ENCODE measurements at regions not wholly inside any gene's neighbourhood (a gene's known extent, or its start where the extent isn't known, plus 50 kb on each side); places are given as distances from the start of the nearest gene placed in this dataset.
A peak's percentile ranks its signal among the peaks of the same experiment; 100 is the strongest.
"Not testable (repeated sequence)": the region's sequence is repeated elsewhere in the genome, so short reads cannot be mapped to it uniquely, and the experiment has no call there.

- peaks cover 0 to 9% (median 0%) of the 10 kb centered on the region in 5 donors for H3K4me1 ChIP-seq (ENCODE audit: control insufficient read depth in 5 of 5, insufficient read depth in 5 of 5, low read length in 5 of 5)
- WGBS, 2 donors: 97 to 98% methylated on average over 3 of the region's 3 CpGs
- no peaks in the 10 kb centered on the region for H3K36me3 ChIP-seq (ENCODE audit: control insufficient read depth in 4 of 4, insufficient read depth in 4 of 4, low read length in 4 of 4)
- no peak overlapping the region for H3K4me3 ChIP-seq
- H3K9me3 ChIP-seq (ENCODE audit: control insufficient read depth in 4 of 4, insufficient read depth in 3 of 4, low read length in 3 of 4): no peaks in the 10 kb centered on the region
- no peak for TF ChIP-seq CTCF (IDR thresholded peaks at IDR 0.05; ENCODE audit: control extremely low read depth, extremely low read depth)
- H3K9ac ChIP-seq (ENCODE audit: insufficient read depth in 1 of 2, low read length in 2 of 2): no peak overlapping the region
- no peak for DNase-seq
- no peak for ATAC-seq (ENCODE audit: insufficient read depth, low FRiP score)
- H3K27me3 ChIP-seq (ENCODE audit: control insufficient read depth in 3 of 3, insufficient read depth in 3 of 3, low read length in 2 of 3): no peaks in the 10 kb centered on the region
- H3K27ac ChIP-seq (ENCODE audit: low read depth in 1 of 2, low read length in 1 of 2): no peak overlapping the region
Observed at GRCh38 chr6:14550410-14550809, 432.8 kb downstream of the CD83 start.

GRCh38 chr6:14550822-14551221, 433.2 kb downstream of the CD83 start:
- Histone ChIP-seq H3K4me3 (no peak overlapping the region), H3K27me3 (ENCODE audit: control insufficient read depth in 3 of 3, insufficient read depth in 3 of 3, low read length in 2 of 3) (no peaks in the 10 kb centered on the region), H3K9ac (ENCODE audit: insufficient read depth in 1 of 2, low read length in 2 of 2) (no peak overlapping the region), H3K4me1 (ENCODE audit: control insufficient read depth in 5 of 5, insufficient read depth in 5 of 5, low read length in 5 of 5) (peaks cover 0 to 9% (median 0%) of the 10 kb centered on the region in 5 donors), H3K36me3 (ENCODE audit: control insufficient read depth in 4 of 4, insufficient read depth in 4 of 4, low read length in 4 of 4) (no peaks in the 10 kb centered on the region), H3K27ac (ENCODE audit: low read depth in 1 of 2, low read length in 1 of 2) (peak overlapping the region in 1 of 2 donors; percentile 37), H3K9me3 (ENCODE audit: control insufficient read depth in 4 of 4, insufficient read depth in 3 of 4, low read length in 3 of 4) (no peaks in the 10 kb centered on the region)
- WGBS, 2 donors: 78 to 96% methylated on average over 3 of the region's 3 CpGs
- no peak for TF ChIP-seq CTCF (IDR thresholded peaks at IDR 0.05; ENCODE audit: control extremely low read depth, extremely low read depth)
- ATAC-seq (ENCODE audit: insufficient read depth, low FRiP score) (no peak), DNase-seq (no peak)

DNA sequence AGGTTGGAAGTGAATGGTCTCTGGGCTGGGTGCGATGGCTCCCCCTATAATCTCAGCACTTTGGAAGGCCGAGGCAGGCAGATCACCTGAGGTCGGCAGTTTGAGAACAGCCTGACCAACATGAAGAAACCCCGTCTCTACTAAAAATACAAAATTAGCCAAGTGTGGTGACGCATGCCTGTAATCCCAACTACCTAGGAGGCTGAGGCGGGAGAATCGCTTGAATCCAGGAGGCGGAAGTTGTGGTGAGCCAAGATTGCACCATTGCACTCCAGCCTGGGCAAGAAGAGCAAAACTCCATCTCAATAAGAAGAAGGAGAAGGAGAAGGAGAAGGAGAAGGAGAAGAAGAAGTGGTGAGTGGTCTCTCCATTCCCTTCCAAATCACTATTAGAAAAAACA, 434.0 kb downstream of the CD83 start:
- 69 to 89% methylated on average over 8 of the region's 8 CpGs for WGBS, 2 donors
- H3K9ac ChIP-seq (ENCODE audit: insufficient read depth in 1 of 2, low read length in 2 of 2); ATAC-seq (ENCODE audit: insufficient read depth, low FRiP score); H3K9me3 ChIP-seq (ENCODE audit: control insufficient read depth in 4 of 4, insufficient read depth in 3 of 4, low read length in 3 of 4); H3K36me3 ChIP-seq (ENCODE audit: control insufficient read depth in 4 of 4, insufficient read depth in 4 of 4, low read length in 4 of 4); H3K27ac ChIP-seq (ENCODE audit: low read depth in 1 of 2, low read length in 1 of 2); H3K4me3 ChIP-seq; DNase-seq; H3K27me3 ChIP-seq (ENCODE audit: control insufficient read depth in 3 of 3, insufficient read depth in 3 of 3, low read length in 2 of 3); H3K4me1 ChIP-seq (ENCODE audit: control insufficient read depth in 5 of 5, insufficient read depth in 5 of 5, low read length in 5 of 5): not testable (repeated sequence)

- H3K4me1 ChIP-seq (ENCODE audit: control insufficient read depth in 5 of 5, insufficient read depth in 5 of 5, low read length in 5 of 5): peaks cover 0 to 9% (median 0%) of the 10 kb centered on the region in 5 donors
- no peak overlapping the region for H3K9ac ChIP-seq (ENCODE audit: insufficient read depth in 1 of 2, low read length in 2 of 2)
- H3K27me3 ChIP-seq (ENCODE audit: control insufficient read depth in 3 of 3, insufficient read depth in 3 of 3, low read length in 2 of 3): no peaks in the 10 kb centered on the region
- no peak for TF ChIP-seq CTCF (IDR thresholded peaks at IDR 0.05; ENCODE audit: control extremely low read depth, extremely low read depth)
- no peak overlapping the region for H3K4me3 ChIP-seq
- ATAC-seq (ENCODE audit: insufficient read depth, low FRiP score) (no peak), DNase-seq (no peak)
- no peaks in the 10 kb centered on the region for H3K36me3 ChIP-seq (ENCODE audit: control insufficient read depth in 4 of 4, insufficient read depth in 4 of 4, low read length in 4 of 4)
- no peak overlapping the region for H3K27ac ChIP-seq (ENCODE audit: low read depth in 1 of 2, low read length in 1 of 2)
- 90 to 95% methylated on average over 5 of the region's 5 CpGs for WGBS, 2 donors
- H3K9me3 ChIP-seq (ENCODE audit: control insufficient read depth in 4 of 4, insufficient read depth in 3 of 4, low read length in 3 of 4): no peaks in the 10 kb centered on the region
Observed at GRCh38 chr6:14552891-14553290, 435.3 kb downstream of the CD83 start.
